ENCODE measurements at regions not wholly inside any gene's neighbourhood (a gene's known extent, or its start where the extent isn't known, plus 50 kb on each side); places are given as distances from the start of the nearest gene placed in this dataset.

- no peak overlapping the region for H3K9ac ChIP-seq (ENCODE audit: control insufficient read depth, insufficient read depth, low read length)
- intact Hi-C loops (cut with micrococcal nuclease; ENCODE audit: unreplicated experiment) (no loop called here), in situ Hi-C loops (cut with MboI) (no loop called here)
- no peaks in the 10 kb centered on the region for H3K4me1 ChIP-seq (ENCODE audit: control insufficient read depth, insufficient read depth, low read length)
- BruUV-seq (replicated peaks), result no TSS peak
- FAIRE-seq (no peak), ATAC-seq (no peak), DNase-seq (ENCODE audit: low read depth, low spot score) (no peak)
- POLR2A ChIA-PET, result interaction anchor here (0.5 kb wide), 2 partner anchors 132 to 1132 kb away, joined by 3 to 6 read pairs; no protein-coding TSS in a partner anchor
- 0% methylated on average over 1 of the region's 1 CpG for WGBS (ENCODE audit: insufficient coverage, insufficient replicate concordance, low lambda C conversion rate, missing lambda C conversion rate)
- no peaks in the 10 kb centered on the region for H3K27me3 ChIP-seq (replicated peaks in 1 of 2; ENCODE audit: control insufficient read depth in 2 of 2, insufficient read depth in 2 of 2, low read length in 1 of 2)
- H2AFZ ChIP-seq (ENCODE audit: control insufficient read depth, low read depth, low read length), result no peak overlapping the region
- H3K27ac ChIP-seq (ENCODE audit: control insufficient read depth, insufficient read depth), result no peak overlapping the region
- RAD21 ChIA-PET (ENCODE audit: unreplicated experiment), result interaction anchor here (6.0 kb wide), 1 partner anchor 255 kb away, joined by 39 read pairs; no protein-coding TSS in a partner anchor
- H4K20me1 ChIP-seq (ENCODE audit: control insufficient read depth, insufficient read depth), result no peaks in the 10 kb centered on the region
- no peaks in the 10 kb centered on the region for H3K36me3 ChIP-seq (ENCODE audit: control insufficient read depth in 2 of 2, insufficient read depth in 2 of 2, low read length in 1 of 2)
- H3K9me3 ChIP-seq (replicated peaks; ENCODE audit: control insufficient read depth, insufficient read depth, low read length), result no peaks in the 10 kb centered on the region
- H3K4me3 ChIP-seq, result no peak overlapping the region
- SMC1A ChIA-PET (ENCODE audit: uncharacterized antibody, unreplicated experiment), result interaction anchor here (1.0 to 1.1 kb wide), 2 partner anchors 22 to 255 kb away, joined by 3 read pairs; no protein-coding TSS in a partner anchor
- no peak overlapping the region for H3K4me2 ChIP-seq (ENCODE audit: control insufficient read depth, insufficient read depth)
- TF ChIP-seq EED (IDR thresholded peaks at IDR 0.05; ENCODE audit: low read depth), result no peak
- CTCF ChIA-PET, result interaction anchor here (0.7 to 1.5 kb wide), 3 partner anchors 180 to 256 kb away, joined by 3 to 6 read pairs (median 3); no protein-coding TSS in a partner anchor
- no peaks in the 10 kb centered on the region for H3K79me2 ChIP-seq (ENCODE audit: control insufficient read depth, insufficient read depth, low read length)
Measured at GRCh38 chr9:2473681-2474080, 147.9 kb upstream of the VLDLR start.

- ATAC-seq (no peak), DNase-seq (ENCODE audit: low read depth, low spot score) (no peak), FAIRE-seq (no peak)
- Histone ChIP-seq H3K9me3 (replicated peaks; ENCODE audit: control insufficient read depth, insufficient read depth, low read length) (no peaks in the 10 kb centered on the region), H3K27ac (ENCODE audit: control insufficient read depth, insufficient read depth) (no peak overlapping the region), H3K4me3 (no peak overlapping the region), H4K20me1 (ENCODE audit: control insufficient read depth, insufficient read depth) (no peaks in the 10 kb centered on the region), H3K4me2 (ENCODE audit: control insufficient read depth, insufficient read depth) (no peak overlapping the region), H3K27me3 (replicated peaks in 1 of 2; ENCODE audit: control insufficient read depth in 2 of 2, insufficient read depth in 2 of 2, low read length in 1 of 2) (no peaks in the 10 kb centered on the region), H2AFZ (ENCODE audit: control insufficient read depth, low read depth, low read length) (no peak overlapping the region), H3K4me1 (ENCODE audit: control insufficient read depth, insufficient read depth, low read length) (no peaks in the 10 kb centered on the region), H3K9ac (ENCODE audit: control insufficient read depth, insufficient read depth, low read length) (no peak overlapping the region), H3K79me2 (ENCODE audit: control insufficient read depth, insufficient read depth, low read length) (no peaks in the 10 kb centered on the region), H3K36me3 (ENCODE audit: control insufficient read depth in 2 of 2, insufficient read depth in 2 of 2, low read length in 1 of 2) (no peaks in the 10 kb centered on the region)
- SMC1A ChIA-PET (ENCODE audit: uncharacterized antibody, unreplicated experiment), result interaction anchor here (0.6 to 2.2 kb wide), 7 partner anchors 8 to 448 kb away, joined by 3 to 9 read pairs (median 3); no protein-coding TSS in a partner anchor
- POLR2A ChIA-PET, result no interaction called here
- CTCF ChIA-PET, result interaction anchor here (0.9 to 2.0 kb wide), 3 partner anchors 8 to 250 kb away, joined by 3 to 6 read pairs (median 5); no protein-coding TSS in a partner anchor
- in situ Hi-C loops (cut with MboI), result no loop called here
- intact Hi-C loops (cut with micrococcal nuclease; ENCODE audit: unreplicated experiment), result no loop called here
- WGBS (ENCODE audit: insufficient coverage, insufficient replicate concordance, low lambda C conversion rate, missing lambda C conversion rate), result 5% methylated on average over 1 of the region's 1 CpG
- BruUV-seq (replicated peaks), result no TSS peak
- no peak for TF ChIP-seq ZNF24 (IDR thresholded peaks at IDR 0.05)
- no peak for TF ChIP-seq CBFB (IDR thresholded peaks at IDR 0.05; ENCODE audit: low read depth)
- TF ChIP-seq ZBTB11 (CRISPR knock-in tag; IDR thresholded peaks at IDR 0.05), result no peak
- TF ChIP-seq E2F8 (IDR thresholded peaks at IDR 0.05; ENCODE audit: low read depth, partially characterized antibody), result no peak
- no peak for TF ChIP-seq GABPA (IDR thresholded peaks at IDR 0.05; ENCODE audit: low read depth)
- RAD21 ChIA-PET (ENCODE audit: unreplicated experiment), result interaction anchor here (1.2 to 2.2 kb wide), 2 partner anchors 12 to 16 kb away, joined by 3 to 9 read pairs; no protein-coding TSS in a partner anchor
Measured at GRCh38 chr9:2477755-2478154, 143.8 kb upstream of the VLDLR start.
